ENCODE measurements at regions not wholly inside any gene's neighbourhood (a gene's known extent, or its start where the extent isn't known, plus 50 kb on each side); places are given as distances from the start of the nearest gene placed in this dataset.
"Not testable (repeated sequence)": the region's sequence is repeated elsewhere in the genome, so short reads cannot be mapped to it uniquely, and the experiment has no call there.

DNA sequence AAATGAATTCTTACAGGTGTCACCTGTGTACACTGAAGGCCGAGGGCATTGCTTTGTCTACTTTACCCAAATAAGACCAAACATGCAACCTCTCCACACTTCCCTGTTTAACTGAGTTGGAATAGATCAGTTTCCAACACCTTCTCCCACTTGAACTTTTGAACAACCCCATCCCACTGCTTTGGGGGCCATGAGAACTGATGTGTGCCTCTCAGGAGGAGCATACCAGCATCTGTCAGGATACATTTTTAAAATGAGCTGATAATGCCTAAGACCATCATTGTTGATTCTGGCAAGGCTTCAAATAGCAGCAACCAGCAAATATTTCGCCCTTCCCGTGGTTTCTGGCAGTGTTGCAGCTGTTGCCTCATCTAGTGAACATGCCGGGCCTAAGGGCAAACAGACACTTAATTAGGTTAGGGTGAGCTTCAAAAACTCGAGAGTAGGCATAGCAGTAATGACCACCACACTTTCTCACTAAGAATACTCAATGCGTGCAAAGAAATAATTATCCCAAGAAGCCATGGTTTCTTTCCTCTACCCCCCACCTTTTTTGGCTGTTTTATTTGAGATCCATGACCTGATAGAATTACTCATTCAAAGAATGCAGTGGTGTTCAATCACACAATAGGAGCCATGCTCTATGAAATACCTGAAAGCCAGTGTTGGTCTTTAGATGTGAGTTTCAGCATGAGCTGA, 63.7 kb downstream of the MAP10 start:
- Histone ChIP-seq H3K27me3 (no peaks in the 10 kb centered on the region), H3K36me3 (no peaks in the 10 kb centered on the region), H3K9me3 (no peaks in the 10 kb centered on the region), H3K4me1 (no peaks in the 10 kb centered on the region), H3K27ac (no peak overlapping the region), H3K4me3 (no peak overlapping the region)
- no peak for ATAC-seq
- TF ChIP-seq, protein P1, sequence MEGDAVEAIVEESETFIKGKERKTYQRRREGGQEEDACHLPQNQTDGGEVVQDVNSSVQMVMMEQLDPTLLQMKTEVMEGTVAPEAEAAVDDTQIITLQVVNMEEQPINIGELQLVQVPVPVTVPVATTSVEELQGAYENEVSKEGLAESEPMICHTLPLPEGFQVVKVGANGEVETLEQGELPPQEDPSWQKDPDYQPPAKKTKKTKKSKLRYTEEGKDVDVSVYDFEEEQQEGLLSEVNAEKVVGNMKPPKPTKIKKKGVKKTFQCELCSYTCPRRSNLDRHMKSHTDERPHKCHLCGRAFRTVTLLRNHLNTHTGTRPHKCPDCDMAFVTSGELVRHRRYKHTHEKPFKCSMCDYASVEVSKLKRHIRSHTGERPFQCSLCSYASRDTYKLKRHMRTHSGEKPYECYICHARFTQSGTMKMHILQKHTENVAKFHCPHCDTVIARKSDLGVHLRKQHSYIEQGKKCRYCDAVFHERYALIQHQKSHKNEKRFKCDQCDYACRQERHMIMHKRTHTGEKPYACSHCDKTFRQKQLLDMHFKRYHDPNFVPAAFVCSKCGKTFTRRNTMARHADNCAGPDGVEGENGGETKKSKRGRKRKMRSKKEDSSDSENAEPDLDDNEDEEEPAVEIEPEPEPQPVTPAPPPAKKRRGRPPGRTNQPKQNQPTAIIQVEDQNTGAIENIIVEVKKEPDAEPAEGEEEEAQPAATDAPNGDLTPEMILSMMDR (IDR thresholded peaks at IDR 0.05) = no peak
- TF ChIP-seq EP300 (IDR thresholded peaks at IDR 0.05) (no peak), POLR2AphosphoS5 (IDR thresholded peaks at IDR 0.05) (no peak), POLR2A (IDR thresholded peaks at IDR 0.05) (no peak)
- 75 to 76% methylated on average over 5 to 6 of the region's 6 CpGs for WGBS, 2 donors (ENCODE audit: low coverage in 1 of 2)

DNA sequence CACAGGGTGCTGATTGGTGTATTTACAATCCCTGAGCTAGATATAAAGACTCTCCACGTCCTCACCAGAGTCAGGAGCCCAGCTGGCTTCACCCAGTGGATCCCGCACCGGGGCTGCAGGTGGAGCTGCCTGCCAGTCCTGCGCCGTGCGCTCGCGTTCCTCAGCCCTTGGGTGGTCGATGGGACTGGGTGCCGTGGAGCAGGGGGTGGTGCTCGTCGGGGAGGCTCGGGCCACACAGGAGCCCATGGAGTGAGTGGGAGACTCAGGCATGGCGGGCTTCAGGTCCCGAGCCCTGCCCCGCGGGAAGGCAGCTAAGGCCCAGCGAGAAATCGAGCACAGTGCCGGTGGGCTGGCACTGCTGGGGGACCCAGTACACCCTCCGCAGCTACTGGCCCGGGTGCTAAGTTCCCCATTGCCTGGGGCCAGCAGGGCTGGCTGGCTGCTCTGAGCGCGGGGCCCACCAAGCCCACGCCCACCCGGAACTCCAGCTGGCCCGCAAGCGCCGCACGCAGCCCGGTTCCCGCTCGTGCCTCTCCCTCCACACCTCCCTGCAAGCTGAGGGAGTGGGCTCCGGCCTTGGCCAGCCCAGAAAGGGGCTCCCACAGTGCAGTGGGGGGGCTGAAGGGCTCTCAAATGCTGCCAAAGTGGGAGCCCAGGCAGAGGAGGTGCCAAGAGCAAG, 66.2 kb downstream of the MAP10 start:
- H3K27me3 ChIP-seq, H3K4me3 ChIP-seq, H3K27ac ChIP-seq, ATAC-seq, H3K4me1 ChIP-seq, H3K36me3 ChIP-seq, H3K9me3 ChIP-seq: not testable (repeated sequence)
- no CpG with 5 or more reads among the region's 34 CpGs for WGBS, 2 donors (ENCODE audit: low coverage in 1 of 2)

DNA sequence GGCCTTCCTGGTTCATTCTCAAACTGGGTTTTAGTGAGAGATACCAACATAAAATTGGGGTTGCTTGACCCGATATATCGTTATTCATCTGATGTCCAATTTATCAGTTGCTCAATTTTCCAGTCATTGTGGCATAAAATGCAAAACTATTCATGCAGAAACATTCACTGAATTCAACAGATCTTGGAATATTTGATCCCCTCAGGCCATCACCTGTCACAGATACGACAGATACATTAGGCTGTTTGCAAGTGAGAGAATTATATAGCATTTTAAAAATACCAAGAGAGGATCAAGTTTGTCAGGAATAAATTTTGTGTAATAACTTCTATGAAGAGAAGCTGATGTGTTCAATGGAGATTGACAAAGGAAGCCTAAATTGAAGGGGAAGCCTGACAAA, 67.1 kb downstream of the MAP10 start:
- Histone ChIP-seq H3K9me3 (no peaks in the 10 kb centered on the region), H3K27me3 (no peaks in the 10 kb centered on the region), H3K4me1 (no peaks in the 10 kb centered on the region), H3K27ac (no peak overlapping the region), H3K36me3 (no peaks in the 10 kb centered on the region), H3K4me3 (no peak overlapping the region)
- TF ChIP-seq POLR2AphosphoS5 (IDR thresholded peaks at IDR 0.05) = no peak
- TF ChIP-seq, protein P1 (IDR thresholded peaks at IDR 0.05) = no peak
- no peak for TF ChIP-seq POLR2A (IDR thresholded peaks at IDR 0.05)
- no peak for TF ChIP-seq EP300 (IDR thresholded peaks at IDR 0.05)
- WGBS, 2 donors (ENCODE audit: low coverage in 1 of 2) = 100% methylated on average over 3 of the region's 3 CpGs
- ATAC-seq = no peak

DNA sequence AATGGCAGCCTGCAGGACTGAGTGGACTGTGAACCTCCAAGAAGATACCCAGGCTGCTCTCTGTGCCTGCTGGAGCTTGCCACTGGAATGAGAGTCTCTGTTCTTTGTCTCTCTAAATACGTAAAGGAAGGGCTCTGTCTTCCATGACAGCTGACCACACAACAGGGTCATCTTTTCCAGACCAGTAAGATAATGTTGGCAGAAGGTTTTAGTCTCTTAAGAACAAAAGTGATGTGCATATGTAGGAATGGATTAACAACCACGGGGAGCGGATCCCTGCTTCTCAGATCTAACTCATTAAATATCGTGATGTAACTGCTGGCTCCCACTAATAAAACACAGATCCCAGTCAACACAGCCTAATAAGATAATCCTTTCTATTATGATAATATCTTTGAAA, 67.5 kb downstream of the MAP10 start:
- ATAC-seq = no peak
- peaks cover 0 to 1% (median 0%) of the 10 kb centered on the region in 3 donors for H3K4me1 ChIP-seq
- TF ChIP-seq EP300 (IDR thresholded peaks at IDR 0.05) (no peak), POLR2AphosphoS5 (IDR thresholded peaks at IDR 0.05) (no peak), POLR2A (IDR thresholded peaks at IDR 0.05) (no peak)
- TF ChIP-seq, protein P1 (IDR thresholded peaks at IDR 0.05) = no peak
- H3K36me3 ChIP-seq = no peaks in the 10 kb centered on the region
- H3K9me3 ChIP-seq = no peaks in the 10 kb centered on the region
- no peak overlapping the region for H3K27ac ChIP-seq
- WGBS, 2 donors (ENCODE audit: low coverage in 1 of 2) = 67 to 73% methylated on average over 4 of the region's 4 CpGs
- H3K27me3 ChIP-seq = no peaks in the 10 kb centered on the region
- H3K4me3 ChIP-seq = no peak overlapping the region

DNA sequence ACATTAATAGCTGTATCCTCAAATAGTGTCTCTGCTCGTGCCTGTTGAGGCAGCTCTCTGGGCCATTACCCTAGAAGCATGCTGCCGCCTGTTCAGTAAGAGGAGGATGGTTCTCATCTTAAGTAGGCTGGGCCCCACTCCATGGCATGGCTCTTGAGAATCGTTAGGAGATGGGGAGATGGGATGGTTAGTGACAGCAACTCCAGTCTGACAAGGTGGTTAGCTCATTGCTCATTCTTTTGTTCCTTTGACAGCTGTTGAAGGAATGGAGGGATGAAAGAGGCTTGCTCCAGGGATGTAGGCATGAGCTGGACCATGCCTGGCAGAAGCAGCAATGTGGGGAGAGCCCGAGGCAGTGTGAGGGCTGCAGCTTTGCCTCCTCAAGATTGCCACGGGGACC, 68.2 kb downstream of the MAP10 start:
- WGBS, 2 donors (ENCODE audit: low coverage in 1 of 2) = 80% methylated on average over 1 to 2 of the region's 5 CpGs
- H3K9me3 ChIP-seq = no peaks in the 10 kb centered on the region
- no peak overlapping the region for H3K27ac ChIP-seq
- H3K36me3 ChIP-seq = no peaks in the 10 kb centered on the region
- no peak overlapping the region for H3K4me3 ChIP-seq
- ATAC-seq = no peak
- no peaks in the 10 kb centered on the region for H3K27me3 ChIP-seq
- TF ChIP-seq POLR2A (IDR thresholded peaks at IDR 0.05) = no peak
- TF ChIP-seq EP300 (IDR thresholded peaks at IDR 0.05) = no peak
- TF ChIP-seq, protein P1 (IDR thresholded peaks at IDR 0.05) = no peak
- no peak for TF ChIP-seq POLR2AphosphoS5 (IDR thresholded peaks at IDR 0.05)
- H3K4me1 ChIP-seq = peaks cover 0 to 5% (median 0%) of the 10 kb centered on the region in 3 donors
